Astrocyte of the spinal cord (primary cell): ENCODE measurements at regions not wholly inside any gene's neighbourhood (a gene's known extent, or its start where the extent isn't known, plus 50 kb on each side); places are given as distances from the start of the nearest gene placed in this dataset.

Experiments used
- DNase-seq: peaks from one replicate; pipeline ENCODE4 v3.0.0; 2011; ENCODE audit warnings: low read depth, low spot score
- H3K4me3 ChIP-seq: 2 replicates; pipeline ENCODE4 v1.5.1; 2011; ENCODE audit warnings: low read depth, mild to moderate bottlenecking, low read length, moderate library complexity
- CTCF ChIP-seq: IDR thresholded peaks from 2 replicates; pipeline ENCODE4 v1.5.1; 2012; ENCODE audit warnings: low read depth, mild to moderate bottlenecking, low read length, inconsistent platforms
- in situ Hi-C: cut with HindIII; loops from 2 replicates; pipeline ENCODE4 v1.10.0; 2017; ENCODE audit warnings: low sequenced_read_pairs

DNA sequence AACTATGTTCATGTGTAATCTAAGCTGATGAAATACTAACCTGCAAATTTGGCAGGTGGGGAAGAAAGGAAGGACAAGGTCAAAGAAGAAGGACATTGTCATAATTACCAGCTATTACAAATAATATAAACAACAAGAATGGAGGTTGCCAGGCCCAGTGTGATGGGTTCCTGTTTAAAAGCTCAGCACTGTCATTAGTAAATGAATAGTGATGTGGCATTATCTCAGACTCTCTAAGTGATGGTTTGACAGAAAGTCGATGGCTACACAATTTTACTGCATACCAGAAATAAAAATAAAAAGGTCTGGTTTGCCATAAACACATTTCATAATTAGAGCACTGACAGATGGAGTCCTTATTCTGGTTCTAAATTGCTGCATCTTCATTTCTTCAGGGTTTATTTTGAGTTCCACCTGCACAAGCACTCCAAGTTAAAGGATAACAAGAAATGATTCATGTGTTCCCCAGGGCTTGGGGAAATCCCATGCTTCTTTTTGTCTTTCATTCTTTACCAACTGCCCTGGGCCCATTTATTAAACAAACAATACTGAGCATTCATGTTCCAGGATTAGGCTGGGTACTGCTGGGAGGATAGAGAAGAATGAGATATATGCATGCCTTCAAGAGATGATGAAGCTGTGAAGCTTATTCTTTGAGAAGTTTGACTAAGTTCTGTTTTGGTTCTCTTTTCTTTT, 367.8 kb upstream of the RASGEF1B start:
- DNase-seq, result no peak
- in situ Hi-C loops, result no loop called here

DNA sequence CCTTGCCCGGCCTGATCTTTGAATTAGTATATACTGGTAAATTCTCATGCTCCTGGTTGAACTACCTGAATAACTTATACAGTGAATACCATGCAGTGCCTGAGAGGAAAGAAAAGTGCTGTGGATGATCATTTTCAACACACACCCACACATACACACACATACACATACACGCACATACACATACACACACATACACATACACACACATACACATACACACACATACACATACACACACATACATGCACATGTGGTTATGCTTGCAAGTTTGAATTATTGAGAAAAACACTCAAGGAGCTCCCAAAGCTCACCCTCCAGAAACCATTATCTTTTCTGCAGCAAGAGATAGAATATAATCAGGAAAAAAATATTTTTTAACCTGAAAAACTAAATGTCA, 366.9 kb upstream of the RASGEF1B start:
- DNase-seq, result no peak
- H3K4me3 ChIP-seq, result no peak overlapping the region
- in situ Hi-C loops, result no loop called here
- TF ChIP-seq CTCF, result no peak

More for the DNA sequence above, 367.8 kb upstream of the RASGEF1B start:
- no peak for TF ChIP-seq CTCF
- H3K4me3 ChIP-seq, result no peak overlapping the region

GRCh38 chr4:81836716-81837115, 365.0 kb upstream of the RASGEF1B start:
- DNase-seq, result no peak
- TF ChIP-seq CTCF, result no peak
- in situ Hi-C loops, result no loop called here
- no peak overlapping the region for H3K4me3 ChIP-seq

- no peak for TF ChIP-seq CTCF
- no peak overlapping the region for H3K4me3 ChIP-seq
- in situ Hi-C loops, result no loop called here
- no peak for DNase-seq
These were observed 361.9 kb upstream of the RASGEF1B start for GRCh38 chr4:81833576-81833975.

DNA sequence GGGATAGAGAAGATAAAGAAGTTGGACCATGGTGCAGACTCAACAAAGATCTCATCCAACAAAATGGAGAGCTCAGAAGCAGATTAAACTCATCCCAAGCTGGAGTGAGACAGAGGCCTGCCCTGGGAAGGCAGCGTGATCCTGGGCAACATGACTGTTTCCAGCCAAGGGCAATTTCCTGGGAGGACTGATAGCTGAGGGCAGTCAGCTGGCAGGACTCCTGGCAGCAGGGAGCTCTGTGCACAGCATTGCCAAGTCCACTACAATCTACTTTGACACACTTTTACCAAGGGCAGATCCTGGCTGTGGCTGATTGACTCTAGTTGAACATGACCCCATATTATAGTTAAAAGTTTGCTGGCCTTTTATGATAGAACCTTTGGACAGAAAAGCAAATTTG, 357.3 kb upstream of the RASGEF1B start:
- in situ Hi-C loops, result no loop called here
- H3K4me3 ChIP-seq, result no peak overlapping the region
- no peak for TF ChIP-seq CTCF
- DNase-seq, result no peak

- no peak overlapping the region for H3K4me3 ChIP-seq
- TF ChIP-seq CTCF, result no peak
- DNase-seq, result no peak
- in situ Hi-C loops, result no loop called here
These were observed 356.0 kb upstream of the RASGEF1B start for GRCh38 chr4:81827577-81828202.
